ENCODE measurements at regions not wholly inside any gene's neighbourhood (a gene's known extent, or its start where the extent isn't known, plus 50 kb on each side); places are given as distances from the start of the nearest gene placed in this dataset.

DNA sequence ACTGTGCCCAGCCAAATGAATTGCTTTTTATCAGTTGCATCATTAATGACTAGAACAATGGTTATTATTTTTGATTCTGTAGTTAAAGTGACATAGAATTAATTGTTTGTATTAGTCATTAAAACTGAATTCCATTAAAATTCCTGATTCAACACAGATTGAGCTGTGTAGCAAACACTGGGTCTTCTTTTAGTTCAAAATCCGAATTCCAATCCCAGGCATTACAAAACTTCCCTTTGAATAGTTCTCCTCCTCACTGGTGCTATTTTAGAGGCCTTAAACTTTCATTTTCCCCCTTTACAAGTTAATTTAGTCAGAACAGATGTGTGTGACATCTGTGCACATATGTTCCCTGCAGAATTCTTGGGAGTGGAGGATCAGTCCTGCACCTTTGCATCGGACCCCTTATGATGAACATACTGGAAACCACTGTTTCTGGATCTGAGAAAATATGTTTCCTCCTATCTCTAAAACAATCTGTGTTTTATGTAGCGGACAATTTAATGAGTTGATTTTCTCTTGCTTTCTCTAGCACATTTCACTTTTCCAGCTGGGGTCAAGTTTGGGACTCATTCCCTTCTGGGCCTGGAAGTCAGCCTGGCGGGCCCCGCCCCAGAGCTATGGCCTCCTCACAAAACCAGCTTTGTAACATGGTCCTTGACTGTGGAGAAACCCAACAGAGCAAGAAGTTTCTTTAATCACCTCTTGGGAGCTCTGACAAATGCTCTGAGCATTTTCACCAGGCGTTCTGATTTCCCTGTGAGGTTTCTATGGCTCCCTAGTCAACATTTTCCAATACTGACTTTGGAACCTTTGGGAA lies 87.9 kb upstream of the MAMDC2 start:
- Histone ChIP-seq H3K36me3 (no peaks in the 10 kb centered on the region), H3K4me1 (replicated peaks) (peaks cover 12% of the 10 kb centered on the region), H3K27me3 (replicated peaks) (no peaks in the 10 kb centered on the region), H3K4me3 (no peak overlapping the region), H3K9me3 (replicated peaks) (0 out of 2 replicates have a peak, but pooled peaks cover 3% of the 10 kb centered on the region), H3K27ac (no peak overlapping the region)
- no peak for DNase-seq (ENCODE audit: low read depth in 1 of 2, low spot score in 2 of 2)

DNA sequence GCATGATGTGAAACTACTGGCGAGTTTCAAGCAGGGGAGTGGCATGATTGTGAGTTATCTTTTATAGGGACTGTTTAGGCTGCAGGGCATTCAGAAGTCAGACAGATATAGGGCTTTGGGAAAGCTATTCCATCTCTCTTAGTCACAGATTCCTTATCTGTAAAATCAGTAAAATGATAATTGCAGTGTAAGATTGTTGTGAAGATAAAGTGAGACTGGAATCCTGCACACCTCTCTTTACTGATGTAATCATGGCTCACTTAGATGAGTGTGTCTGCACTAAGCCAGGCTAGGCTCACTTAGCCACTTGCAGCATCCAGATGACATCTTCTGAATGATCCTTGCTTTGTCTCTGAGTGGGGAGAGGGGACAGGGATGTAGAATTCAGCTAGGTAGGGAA lies 81.8 kb upstream of the MAMDC2 start:
- Histone ChIP-seq H3K4me3 (no peak overlapping the region), H3K36me3 (no peaks in the 10 kb centered on the region), H3K9me3 (replicated peaks) (no peaks in the 10 kb centered on the region), H3K4me1 (replicated peaks) (0 out of 2 replicates have a peak, but pooled peaks cover 3% of the 10 kb centered on the region), H3K27me3 (replicated peaks) (no peaks in the 10 kb centered on the region), H3K27ac (no peak overlapping the region)
- DNase-seq (ENCODE audit: low read depth in 1 of 2, low spot score in 2 of 2), result no peak

DNA sequence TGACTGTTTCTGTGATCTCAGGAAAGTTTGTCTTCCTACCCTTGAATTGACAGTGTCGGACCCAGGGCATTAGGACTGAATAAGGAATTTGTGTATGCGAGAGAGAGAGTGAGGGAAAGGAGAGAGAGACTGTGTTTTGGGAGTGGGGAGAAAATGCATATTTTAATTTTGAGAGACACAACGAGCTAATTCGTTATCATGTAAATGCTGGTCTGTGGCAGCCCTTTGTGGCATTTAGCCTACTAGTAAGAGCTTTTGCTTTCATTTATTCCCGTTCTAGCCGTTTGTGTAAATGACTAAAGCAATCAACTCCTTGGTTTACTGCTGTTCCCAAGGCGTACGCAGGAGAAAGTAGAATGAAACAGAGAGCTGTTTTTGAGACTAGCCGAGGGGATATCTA lies 79.8 kb upstream of the MAMDC2 start:
- Histone ChIP-seq H3K4me1 (replicated peaks) (0 out of 2 replicates have a peak, but pooled peaks cover 3% of the 10 kb centered on the region), H3K9me3 (replicated peaks) (no peaks in the 10 kb centered on the region), H3K36me3 (no peaks in the 10 kb centered on the region), H3K27ac (no peak overlapping the region), H3K4me3 (no peak overlapping the region), H3K27me3 (replicated peaks) (no peaks in the 10 kb centered on the region)
- DNase-seq (ENCODE audit: low read depth in 1 of 2, low spot score in 2 of 2), result no peak

DNA sequence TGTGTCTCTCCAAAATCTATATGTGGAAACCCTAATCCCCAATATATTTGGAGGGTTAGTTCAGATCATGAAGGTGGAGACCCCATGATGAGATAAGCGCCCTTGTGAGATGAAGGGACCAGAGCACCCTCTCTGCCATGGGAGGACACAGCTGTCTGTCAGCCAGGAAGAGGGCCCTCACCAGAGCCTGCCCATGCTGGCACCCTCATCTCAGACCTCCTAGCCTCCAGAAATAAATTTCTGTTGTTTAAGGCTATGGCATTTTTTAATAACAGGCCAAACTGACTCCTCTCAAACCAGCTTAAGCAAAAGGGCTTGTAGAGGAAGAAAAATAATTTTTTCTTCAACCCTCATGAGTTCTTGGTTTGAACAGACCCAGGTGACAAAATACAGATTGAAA lies 79.2 kb upstream of the MAMDC2 start:
- Histone ChIP-seq H3K27me3 (replicated peaks) (no peaks in the 10 kb centered on the region), H3K27ac (no peak overlapping the region), H3K4me3 (no peak overlapping the region), H3K36me3 (no peaks in the 10 kb centered on the region), H3K4me1 (replicated peaks) (0 out of 2 replicates have a peak, but pooled peaks cover 3% of the 10 kb centered on the region), H3K9me3 (replicated peaks) (no peaks in the 10 kb centered on the region)
- no peak for DNase-seq (ENCODE audit: low read depth in 1 of 2, low spot score in 2 of 2)

DNA sequence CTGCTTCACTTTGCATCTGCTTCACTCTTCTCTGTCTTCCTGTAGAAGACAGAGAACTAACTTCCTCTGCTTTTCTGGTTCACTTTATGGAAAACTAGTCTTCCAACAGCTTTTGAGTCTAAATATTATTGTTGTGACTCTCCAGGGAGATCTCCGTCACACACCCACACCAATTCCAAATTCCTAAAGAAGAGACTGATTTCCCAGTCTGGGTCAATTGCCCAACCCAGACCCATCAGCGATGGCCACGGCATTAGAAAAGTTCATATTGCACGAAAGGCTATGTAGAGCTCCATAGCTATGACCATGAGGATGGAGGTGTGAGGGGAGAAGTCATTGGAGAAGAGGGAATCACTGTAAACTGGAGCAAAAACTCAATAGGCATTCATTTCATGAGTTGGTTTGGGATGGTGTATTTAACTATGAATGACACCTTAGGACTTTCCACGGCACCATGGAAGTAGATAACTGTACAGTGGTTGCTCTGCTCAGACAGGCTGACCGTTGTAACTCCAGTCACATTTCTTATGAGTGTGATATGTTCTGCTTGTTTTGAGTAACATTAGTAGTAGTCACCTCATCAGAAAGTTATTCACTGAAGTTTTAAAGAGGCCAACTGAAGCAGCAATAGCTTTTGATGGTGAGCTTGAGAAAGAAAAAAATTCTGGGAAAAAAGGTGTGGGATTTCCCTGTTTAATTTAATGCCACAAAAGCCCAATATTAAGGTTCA lies 78.1 kb upstream of the MAMDC2 start:
- no peak for DNase-seq (ENCODE audit: low read depth in 1 of 2, low spot score in 2 of 2)
- no peaks in the 10 kb centered on the region for H3K36me3 ChIP-seq
- H3K4me3 ChIP-seq, result no peak overlapping the region
- no peaks in the 10 kb centered on the region for H3K27me3 ChIP-seq (replicated peaks)
- 0 out of 2 replicates have a peak, but pooled peaks cover 8% of the 10 kb centered on the region for H3K4me1 ChIP-seq (replicated peaks)
- H3K9me3 ChIP-seq (replicated peaks), result no peaks in the 10 kb centered on the region
- H3K27ac ChIP-seq, result no peak overlapping the region

DNA sequence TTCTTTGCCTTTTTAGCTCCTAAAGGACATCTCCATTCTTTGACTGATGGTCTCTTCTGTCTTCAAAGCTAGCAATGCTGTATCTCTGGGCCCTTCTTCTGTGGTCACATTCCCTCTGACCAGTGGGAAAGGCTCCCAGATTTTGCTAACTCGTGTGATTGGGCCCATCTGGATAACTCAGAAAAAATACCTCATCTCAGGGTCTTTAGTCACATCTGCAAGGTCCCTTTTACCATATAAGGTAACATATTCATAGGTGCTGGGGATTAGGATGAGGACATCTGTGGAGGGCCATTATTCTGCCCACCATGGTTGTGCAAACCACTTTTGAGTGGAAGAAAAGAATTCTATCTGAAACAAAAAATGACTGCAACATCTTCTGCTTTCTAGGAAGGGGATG lies 76.3 kb upstream of the MAMDC2 start:
- H3K9me3 ChIP-seq (replicated peaks), result no peaks in the 10 kb centered on the region
- H3K27ac ChIP-seq, result no peak overlapping the region
- peaks cover 17% of the 10 kb centered on the region for H3K4me1 ChIP-seq (replicated peaks)
- no peak overlapping the region for H3K4me3 ChIP-seq
- no peaks in the 10 kb centered on the region for H3K36me3 ChIP-seq
- DNase-seq (ENCODE audit: low read depth in 1 of 2, low spot score in 2 of 2), result no peak
- H3K27me3 ChIP-seq (replicated peaks), result no peaks in the 10 kb centered on the region

DNA sequence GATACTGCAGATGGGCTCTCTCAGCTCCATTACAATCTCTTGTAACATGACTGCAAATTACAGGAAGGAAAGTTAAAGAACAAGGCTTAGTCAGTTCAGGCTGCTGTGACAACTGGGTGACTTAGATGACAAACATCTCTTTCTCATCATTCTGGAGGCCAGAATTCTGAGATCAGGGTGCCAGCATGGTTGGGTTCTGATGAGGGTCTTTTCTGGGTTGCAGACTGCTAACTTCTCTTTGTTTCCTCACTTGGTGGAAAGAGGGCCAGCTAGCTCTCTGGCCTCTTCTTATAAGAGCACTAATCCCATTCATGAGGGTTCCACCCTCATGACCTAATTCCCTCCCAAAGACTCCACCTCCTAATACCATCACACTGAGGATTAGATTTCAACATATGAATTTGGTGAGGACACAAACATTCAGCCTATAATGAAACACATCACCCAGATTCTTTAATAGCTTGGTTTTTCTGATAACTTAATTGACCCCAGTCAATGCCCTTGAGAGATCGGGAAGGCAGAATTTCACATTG lies 73.6 kb upstream of the MAMDC2 start:
- H3K36me3 ChIP-seq, result no peaks in the 10 kb centered on the region
- H3K9me3 ChIP-seq (replicated peaks), result no peaks in the 10 kb centered on the region
- H3K27ac ChIP-seq, result no peak overlapping the region
- no peaks in the 10 kb centered on the region for H3K27me3 ChIP-seq (replicated peaks)
- DNase-seq (ENCODE audit: low read depth in 1 of 2, low spot score in 2 of 2), result no peak
- H3K4me3 ChIP-seq, result no peak overlapping the region
- H3K4me1 ChIP-seq (replicated peaks), result peaks cover 17% of the 10 kb centered on the region

DNA sequence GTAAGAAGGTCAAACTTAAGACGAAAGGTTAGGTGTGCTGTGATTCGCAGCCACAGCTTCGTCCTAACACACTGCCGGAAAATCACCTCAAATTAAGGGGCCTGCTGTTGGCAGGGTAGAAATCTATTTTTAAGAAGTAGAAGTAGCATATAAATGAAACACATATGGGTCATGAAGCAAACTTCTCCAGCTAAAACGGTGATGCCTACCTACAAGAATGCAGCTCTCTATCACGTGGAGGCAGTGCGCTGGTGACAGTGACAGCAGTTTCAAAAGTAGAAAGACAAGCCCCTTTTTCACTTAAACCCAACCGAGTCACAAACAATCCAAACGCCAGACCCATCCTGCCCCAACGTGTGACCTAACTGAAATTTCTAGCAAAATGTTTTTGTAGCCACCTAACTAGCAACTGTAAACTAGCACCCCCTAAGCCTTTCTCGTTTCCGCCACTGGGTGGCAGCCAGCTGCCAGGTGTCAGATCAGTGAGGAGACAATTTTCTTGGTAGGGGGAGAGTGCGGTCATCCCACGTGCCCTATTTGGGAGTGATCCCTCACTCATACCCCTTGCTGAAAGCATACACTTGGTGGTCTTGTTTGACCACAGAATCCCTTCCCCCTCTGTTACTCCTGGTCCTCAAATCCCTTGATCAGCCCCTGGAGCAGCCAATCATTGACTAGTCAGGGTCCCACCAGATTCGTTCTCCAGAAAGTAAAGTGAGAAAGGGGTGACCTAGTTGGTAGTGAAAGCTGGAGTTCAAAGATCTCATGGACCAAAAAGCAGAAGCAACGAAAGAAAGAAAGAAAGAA lies 71.8 kb upstream of the MAMDC2 start:
- peak overlapping the region; percentile 34 for H3K27ac ChIP-seq
- H3K9me3 ChIP-seq (replicated peaks), result no peaks in the 10 kb centered on the region
- peaks cover 29% of the 10 kb centered on the region for H3K4me1 ChIP-seq (replicated peaks)
- no peak overlapping the region for H3K4me3 ChIP-seq
- DNase-seq (ENCODE audit: low read depth in 1 of 2, low spot score in 2 of 2), result peak; percentile 66 to 75
- no peaks in the 10 kb centered on the region for H3K27me3 ChIP-seq (replicated peaks)
- H3K36me3 ChIP-seq, result no peaks in the 10 kb centered on the region

DNA sequence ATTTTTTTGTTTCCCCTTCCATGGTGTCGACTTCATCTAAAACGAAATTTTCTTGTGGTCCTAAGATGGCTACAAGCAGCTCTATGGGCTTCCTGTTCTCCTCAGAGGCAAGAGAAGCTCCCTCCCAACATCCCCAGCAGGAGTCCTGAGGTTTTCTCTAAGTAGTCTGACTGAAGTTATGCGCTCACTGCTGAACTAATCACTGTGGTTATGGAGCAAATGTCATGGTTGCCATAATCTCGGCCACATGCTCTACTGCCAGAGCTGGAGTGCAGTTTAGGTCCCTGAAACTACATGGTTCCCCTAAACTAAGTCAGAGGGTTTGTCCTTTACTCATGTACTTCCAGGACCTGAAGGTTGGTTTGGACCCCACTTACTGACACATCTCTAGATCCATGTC lies 68.0 kb upstream of the MAMDC2 start:
- Histone ChIP-seq H3K27ac (peak overlapping the region; percentile 93), H3K4me3 (no peak overlapping the region), H3K4me1 (replicated peaks) (peaks cover 27% of the 10 kb centered on the region), H3K36me3 (no peaks in the 10 kb centered on the region), H3K9me3 (replicated peaks) (no peaks in the 10 kb centered on the region), H3K27me3 (replicated peaks) (no peaks in the 10 kb centered on the region)
- DNase-seq (ENCODE audit: low read depth in 1 of 2, low spot score in 2 of 2), result no peak

DNA sequence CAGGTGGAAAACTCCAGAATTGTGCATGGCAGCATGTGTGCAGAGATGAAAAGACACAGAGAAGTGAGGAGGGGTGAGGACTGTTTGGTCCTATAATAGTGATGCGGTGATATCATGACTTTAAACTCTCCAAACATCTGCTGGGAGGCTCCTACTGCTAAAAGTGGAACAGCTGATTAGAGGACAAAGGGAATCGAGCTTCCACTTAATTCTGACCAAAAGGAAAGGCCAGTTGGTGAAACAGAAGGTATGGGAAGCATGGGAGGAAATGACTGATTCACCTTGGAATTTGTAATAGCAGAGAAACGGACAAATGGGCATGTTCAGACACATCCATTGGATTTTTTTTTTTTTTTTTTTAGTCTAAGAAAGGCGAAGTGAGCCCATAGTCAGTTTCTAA lies 67.5 kb upstream of the MAMDC2 start:
- peaks cover 28% of the 10 kb centered on the region for H3K4me1 ChIP-seq (replicated peaks)
- H3K4me3 ChIP-seq, result no peak overlapping the region
- H3K9me3 ChIP-seq (replicated peaks), result no peaks in the 10 kb centered on the region
- no peaks in the 10 kb centered on the region for H3K27me3 ChIP-seq (replicated peaks)
- H3K27ac ChIP-seq, result peak overlapping the region; percentile 93
- H3K36me3 ChIP-seq, result no peaks in the 10 kb centered on the region
- DNase-seq (ENCODE audit: low read depth in 1 of 2, low spot score in 2 of 2), result peak; percentile 58 to 87

DNA sequence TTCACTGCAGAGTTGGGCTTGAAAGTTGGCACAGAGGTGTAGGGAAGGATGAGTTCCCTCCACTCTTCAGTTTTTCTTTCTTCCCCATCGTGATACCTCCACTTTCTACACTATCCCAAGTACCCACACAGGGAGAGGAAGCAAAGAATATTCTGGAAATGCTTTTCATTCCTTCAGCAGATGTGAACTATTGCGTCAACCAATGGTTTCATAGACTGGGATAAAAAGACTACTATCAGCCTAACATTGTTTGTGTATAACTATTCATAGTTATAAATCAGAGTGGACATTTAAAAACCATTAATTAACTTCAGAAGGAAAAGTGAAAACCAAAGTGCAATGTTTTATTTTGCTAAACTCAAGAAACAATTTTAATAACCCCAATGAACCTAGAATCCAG lies 63.6 kb upstream of the MAMDC2 start:
- H3K4me1 ChIP-seq (replicated peaks), result peaks cover 28% of the 10 kb centered on the region
- no peaks in the 10 kb centered on the region for H3K27me3 ChIP-seq (replicated peaks)
- no peak overlapping the region for H3K4me3 ChIP-seq
- H3K9me3 ChIP-seq (replicated peaks), result no peaks in the 10 kb centered on the region
- H3K27ac ChIP-seq, result no peak overlapping the region
- no peak for DNase-seq (ENCODE audit: low read depth in 1 of 2, low spot score in 2 of 2)
- no peaks in the 10 kb centered on the region for H3K36me3 ChIP-seq

DNA sequence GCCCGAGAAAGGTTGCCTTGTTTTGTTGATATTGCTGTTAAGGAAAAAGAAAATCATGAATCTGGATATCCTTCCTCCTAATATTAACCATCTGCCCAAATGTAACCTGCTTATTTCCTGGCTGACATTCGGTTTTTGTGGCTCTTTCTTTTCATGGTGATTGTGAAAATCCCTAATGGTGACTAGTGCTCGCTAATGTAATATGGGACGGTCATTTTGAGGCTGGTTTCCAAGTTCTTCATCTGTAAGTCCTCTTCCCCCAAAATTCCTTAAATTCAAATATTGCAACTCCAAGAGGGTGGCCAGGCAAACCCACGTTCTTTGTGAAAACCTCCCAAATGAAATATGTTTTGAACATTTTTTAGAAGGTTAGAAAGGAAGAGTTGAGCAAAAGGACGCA lies 63.1 kb upstream of the MAMDC2 start:
- Histone ChIP-seq H3K27ac (no peak overlapping the region), H3K4me3 (no peak overlapping the region), H3K27me3 (replicated peaks) (no peaks in the 10 kb centered on the region), H3K4me1 (replicated peaks) (peaks cover 25% of the 10 kb centered on the region), H3K9me3 (replicated peaks) (no peaks in the 10 kb centered on the region), H3K36me3 (no peaks in the 10 kb centered on the region)
- DNase-seq (ENCODE audit: low read depth in 1 of 2, low spot score in 2 of 2), result no peak

DNA sequence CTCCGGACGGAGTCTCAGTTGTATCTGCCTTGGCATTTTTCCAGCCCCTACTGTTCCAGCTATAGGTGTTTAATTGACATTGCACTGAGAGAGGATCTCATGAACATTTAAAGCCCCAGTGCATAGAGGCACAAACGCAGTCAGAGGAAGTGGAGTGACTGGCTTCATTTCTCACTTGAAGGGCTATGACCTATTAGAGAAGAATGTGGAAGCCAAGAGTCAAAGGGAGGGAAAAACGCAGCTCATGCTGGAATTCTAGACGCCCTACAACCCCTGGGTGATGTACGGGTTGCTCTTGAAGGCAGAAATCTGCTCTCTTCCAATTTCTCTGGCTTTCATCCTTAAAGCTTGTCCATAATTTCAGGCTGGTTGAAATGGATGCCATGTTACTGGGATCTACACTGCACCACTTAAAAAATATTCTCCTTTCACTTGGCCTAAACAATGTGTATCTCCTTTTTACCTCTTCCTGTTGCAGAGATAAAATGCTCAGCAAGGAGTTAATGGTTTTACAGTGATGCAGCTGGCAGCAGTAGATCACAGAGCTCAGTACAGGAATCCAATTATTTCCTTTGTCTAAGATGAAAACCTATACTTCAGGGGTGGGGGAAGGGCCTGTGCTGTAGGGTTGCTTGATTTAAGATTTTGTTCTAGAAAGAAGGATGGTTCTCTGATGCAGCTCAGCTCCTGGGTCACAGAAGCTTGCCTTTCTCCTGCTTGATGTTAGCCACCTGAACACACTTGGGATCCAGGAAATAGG lies 61.8 kb upstream of the MAMDC2 start:
- no peak overlapping the region for H3K27ac ChIP-seq

More for the DNA sequence above, 61.8 kb upstream of the MAMDC2 start:
- no peak overlapping the region for H3K4me3 ChIP-seq
- H3K4me1 ChIP-seq (replicated peaks), result peaks cover 13% of the 10 kb centered on the region
- no peaks in the 10 kb centered on the region for H3K36me3 ChIP-seq
- H3K9me3 ChIP-seq (replicated peaks), result no peaks in the 10 kb centered on the region
- DNase-seq (ENCODE audit: low read depth in 1 of 2, low spot score in 2 of 2), result peak in 1 of 2 experiments; percentile 9
- H3K27me3 ChIP-seq (replicated peaks), result no peaks in the 10 kb centered on the region
